Neural progenitor cell (in vitro differentiated cells): ENCODE measurements at regions not wholly inside any gene's neighbourhood (a gene's known extent, or its start where the extent isn't known, plus 50 kb on each side); places are given as distances from the start of the nearest gene placed in this dataset.

Experiments
- DNase-seq: peaks from one replicate; pipeline ENCODE4 v3.0.0-alpha.2; 2016; ENCODE audit warnings: low spot score
- H2AFZ ChIP-seq: fragments of 200-600 bp; sonication (generic); replicated peaks from 2 replicates; pipeline ENCODE4 v1.6.1; 2016; ENCODE audit warnings: antibody characterized with exemption
- H3F3A ChIP-seq: fragments of 200-600 bp; sonication (generic); 2 replicates; pipeline ENCODE4 v1.6.1; 2016; ENCODE audit warnings: antibody characterized with exemption, low read depth
- H3K27ac ChIP-seq: fragments of 200-600 bp; sonication (generic); 2 replicates; pipeline ENCODE4 v1.5.1; 2016; ENCODE audit warnings: mild to moderate bottlenecking
- H3K27me3 ChIP-seq: fragments of 200-600 bp; sonication (generic); 2 replicates; pipeline ENCODE4 v1.6.1; 2016; ENCODE audit warnings: mild to moderate bottlenecking, moderate library complexity
- H3K36me3 ChIP-seq: fragments of 200-600 bp; sonication (generic); 2 replicates; pipeline ENCODE4 v1.5.1; 2016
- H3K4me1 ChIP-seq: fragments of 200-600 bp; sonication (generic); 2 replicates; pipeline ENCODE4 v1.6.1; 2016; ENCODE audit warnings: mixed run types
- H3K4me2 ChIP-seq: fragments of 200-600 bp; sonication (generic); 2 replicates; pipeline ENCODE4 v1.6.1; 2016
- H3K4me3 ChIP-seq: fragments of 200-600 bp; sonication (generic); 2 replicates; pipeline ENCODE4 v1.5.1; 2016
- H3K79me2 ChIP-seq: fragments of 200-600 bp; sonication (generic); 2 replicates; pipeline ENCODE4 v1.6.1; 2016; ENCODE audit warnings: low read depth
- H3K9ac ChIP-seq: fragments of 200-600 bp; sonication (generic); 2 replicates; pipeline ENCODE4 v1.6.1; 2016
- H3K9me3 ChIP-seq: fragments of 200-600 bp; sonication (generic); 2 replicates; pipeline ENCODE4 v1.5.1; 2016; ENCODE audit warnings: low read depth
- H4K20me1 ChIP-seq: fragments of 200-600 bp; sonication (generic); 2 replicates; pipeline ENCODE4 v1.6.1; 2016; ENCODE audit warnings: low read depth
- H3K27ac Mint-ChIP-seq: 3 replicates; pipeline ENCODE4 v1.8.0; 2021; ENCODE audit warnings: mixed read lengths
- H3K27me3 Mint-ChIP-seq: 2 replicates; pipeline ENCODE4 v1.8.0; 2022; ENCODE audit warnings: low read depth, mild to moderate bottlenecking, inconsistent platforms, moderate library complexity, mixed read lengths; ENCODE audit not compliant: insufficient read depth
- H3K36me3 Mint-ChIP-seq: 3 replicates; pipeline ENCODE4 v1.8.0; 2021; ENCODE audit warnings: mixed read lengths
- H3K4me1 Mint-ChIP-seq: 3 replicates; pipeline ENCODE4 v1.8.0; 2021; ENCODE audit warnings: mixed read lengths
- H3K4me3 Mint-ChIP-seq: 3 replicates; pipeline ENCODE4 v1.8.0; 2021; ENCODE audit warnings: mild to moderate bottlenecking, moderate library complexity, mixed read lengths
- H3K9me3 Mint-ChIP-seq: 3 replicates; pipeline ENCODE4 v1.8.0; 2020; ENCODE audit warnings: mixed read lengths
- CTCF ChIP-seq: fragments of 200-600 bp; sonication (generic); IDR thresholded peaks from 2 replicates; pipeline ENCODE4 v1.5.1; 2017; ENCODE audit warnings: antibody characterized with exemption, mild to moderate bottlenecking
- EZH2 ChIP-seq: fragments of 200-600 bp; sonication (generic); IDR thresholded peaks from 2 replicates; pipeline ENCODE4 v1.6.1; 2017; ENCODE audit warnings: antibody characterized with exemption, mild to moderate bottlenecking, moderate library complexity
- EZH2phosphoT487 ChIP-seq: fragments of 200-600 bp; sonication (generic); IDR thresholded peaks from 2 replicates; pipeline ENCODE4 v1.6.1; 2017; ENCODE audit warnings: antibody characterized with exemption

- Mint-ChIP-seq H3K4me1 (peaks cover 36% of the 10 kb centered on the region), H3K4me3 (no peak overlapping the region), H3K27me3 (peaks cover 8% of the 10 kb centered on the region), H3K36me3 (no peaks in the 10 kb centered on the region), H3K9me3 (no peaks in the 10 kb centered on the region), H3K27ac (no peak overlapping the region)
- TF ChIP-seq CTCF (no peak), EZH2 (no peak), EZH2phosphoT487 (no peak)
- H3K27me3 ChIP-seq, result no peaks in the 10 kb centered on the region
- H2AFZ ChIP-seq, result no peak overlapping the region
- no peak overlapping the region for H3K9ac ChIP-seq
- no peaks in the 10 kb centered on the region for H3F3A ChIP-seq
- H4K20me1 ChIP-seq, result no peaks in the 10 kb centered on the region
- no peaks in the 10 kb centered on the region for H3K4me1 ChIP-seq
- H3K36me3 ChIP-seq, result no peaks in the 10 kb centered on the region
- no peak for DNase-seq
- no peaks in the 10 kb centered on the region for H3K79me2 ChIP-seq
- no peak overlapping the region for H3K4me2 ChIP-seq
- no peak overlapping the region for H3K27ac ChIP-seq
- H3K9me3 ChIP-seq, result no peaks in the 10 kb centered on the region
- no peak overlapping the region for H3K4me3 ChIP-seq
Observed at GRCh38 chr1:11391327-11391726, 87.6 kb upstream of the DISP3 start.

- no peaks in the 10 kb centered on the region for H3K4me1 ChIP-seq
- H3K4me3 ChIP-seq, result no peak overlapping the region
- no peaks in the 10 kb centered on the region for H3F3A ChIP-seq
Observed at GRCh38 chr1:11391886-11392285, 87.1 kb upstream of the DISP3 start.

GRCh38 chr1:11394592-11395245 lies 84.2 kb upstream of the DISP3 start:
- H3K36me3 ChIP-seq, result no peaks in the 10 kb centered on the region
- no peak overlapping the region for H3K9ac ChIP-seq

More at GRCh38 chr1:11391886-11392285, 87.1 kb upstream of the DISP3 start:
- no peaks in the 10 kb centered on the region for H3K36me3 Mint-ChIP-seq
- Histone ChIP-seq H3K27me3 (no peaks in the 10 kb centered on the region), H3K4me2 (no peak overlapping the region), H3K9me3 (no peaks in the 10 kb centered on the region), H3K79me2 (no peaks in the 10 kb centered on the region), H3K36me3 (no peaks in the 10 kb centered on the region), H3K27ac (no peak overlapping the region), H3K9ac (no peak overlapping the region), H2AFZ (no peak overlapping the region), H4K20me1 (no peaks in the 10 kb centered on the region)
- peaks cover 40% of the 10 kb centered on the region for H3K4me1 Mint-ChIP-seq
- peaks cover 8% of the 10 kb centered on the region for H3K27me3 Mint-ChIP-seq
- H3K4me3 Mint-ChIP-seq, result no peak overlapping the region
- DNase-seq, result no peak
- TF ChIP-seq EZH2phosphoT487 (no peak), CTCF (no peak), EZH2 (no peak)
- H3K9me3 Mint-ChIP-seq, result no peaks in the 10 kb centered on the region
- no peak overlapping the region for H3K27ac Mint-ChIP-seq

More at GRCh38 chr1:11394592-11395245, 84.2 kb upstream of the DISP3 start:
- Histone ChIP-seq H3K27ac (no peak overlapping the region), H4K20me1 (no peaks in the 10 kb centered on the region), H3K9me3 (no peaks in the 10 kb centered on the region), H3K4me3 (no peak overlapping the region), H3F3A (no peaks in the 10 kb centered on the region), H3K4me2 (no peak overlapping the region), H3K4me1 (peaks cover 4% of the 10 kb centered on the region), H2AFZ (no peak overlapping the region), H3K79me2 (no peaks in the 10 kb centered on the region), H3K27me3 (no peaks in the 10 kb centered on the region)
- DNase-seq, result no peak
- Mint-ChIP-seq H3K27me3 (peaks cover 8% of the 10 kb centered on the region), H3K27ac (peak overlapping the region; percentile 61), H3K4me1 (peaks cover 33% of the 10 kb centered on the region), H3K4me3 (no peak overlapping the region), H3K9me3 (no peaks in the 10 kb centered on the region), H3K36me3 (no peaks in the 10 kb centered on the region)
- no peak for TF ChIP-seq CTCF
- TF ChIP-seq EZH2phosphoT487, result no peak
- no peak for TF ChIP-seq EZH2
